Activated T-cell treated with anti-CD3 and anti-CD28 coated beads for 48 hours (primary cell): ENCODE measurements at regions not wholly inside any gene's neighbourhood (a gene's known extent, or its start where the extent isn't known, plus 50 kb on each side); places are given as distances from the start of the nearest gene placed in this dataset.
"Not testable (repeated sequence)": the region's sequence is repeated elsewhere in the genome, so short reads cannot be mapped to it uniquely, and the experiment has no call there.

ENCODE experiments used
- DNase-seq: peaks from one replicate; pipeline ENCODE4 v3.0.0-alpha.2; 2020; ENCODE audit warnings: low read depth

DNA sequence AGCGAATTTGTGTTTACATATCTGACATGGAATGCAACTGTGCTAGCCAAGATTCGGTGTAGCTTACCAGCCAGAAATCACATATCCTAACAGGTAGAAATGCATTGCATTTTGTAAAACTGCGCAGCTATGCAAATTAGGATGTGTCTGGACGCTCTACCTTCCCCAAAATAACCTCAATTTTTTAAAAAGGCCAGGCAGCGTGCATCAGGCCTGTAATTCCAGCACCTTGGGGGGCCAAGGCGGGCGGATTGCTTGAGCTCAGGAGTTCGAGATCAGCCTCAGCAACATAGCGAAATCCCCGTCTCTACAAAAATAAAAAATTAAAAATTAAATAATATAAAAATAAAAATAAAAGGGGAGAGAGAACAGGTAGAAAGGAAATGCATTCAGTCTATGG is 305.0 kb downstream of the TYW1 start:
- DNase-seq = no peak

DNA sequence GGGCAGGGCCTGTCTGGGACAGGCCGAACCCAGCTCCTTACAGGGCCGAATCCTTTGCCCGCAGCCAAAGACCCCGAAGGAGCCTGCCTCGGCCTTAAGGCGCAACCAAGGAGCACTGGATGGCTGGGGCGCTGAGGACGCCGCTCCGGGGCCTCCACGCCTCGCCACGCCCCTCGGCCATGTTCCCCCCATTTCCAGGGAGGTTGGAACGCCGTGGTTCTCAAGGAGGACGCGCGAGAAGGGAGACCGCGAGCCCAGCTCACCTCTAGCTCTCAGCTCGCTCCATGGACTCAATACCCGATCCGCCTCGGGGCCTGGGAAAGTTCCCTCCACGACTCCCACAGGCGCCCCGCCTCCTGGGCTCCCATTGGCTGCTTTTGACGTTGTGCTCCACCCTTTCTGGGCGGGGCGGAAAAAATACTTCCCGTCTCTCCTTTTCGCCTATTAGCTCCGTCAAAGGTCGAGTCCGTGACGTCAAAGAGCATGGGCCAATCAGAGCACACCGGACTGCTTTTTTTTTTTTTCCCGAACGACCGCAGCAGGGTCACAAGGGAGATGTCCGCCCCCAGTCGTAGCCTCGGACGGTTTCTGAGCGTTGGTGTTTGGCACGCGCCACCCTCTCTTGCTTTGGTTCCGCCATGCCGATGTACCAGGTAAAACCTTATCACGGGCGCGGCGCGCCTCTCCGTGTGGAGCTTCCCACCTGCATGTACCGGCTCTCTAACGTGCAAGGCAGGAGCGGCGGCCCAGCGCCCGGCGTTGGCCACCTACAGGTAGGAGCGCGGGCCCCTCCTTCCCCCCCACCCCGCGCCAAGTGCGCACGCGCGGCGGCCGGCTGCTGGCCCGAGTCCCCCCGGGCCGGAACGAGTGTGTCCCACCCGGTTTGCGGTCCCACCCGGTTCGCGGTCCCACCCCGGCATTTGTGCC is 305.7 kb downstream of the TYW1 start:
- DNase-seq = peak; percentile 94

DNA sequence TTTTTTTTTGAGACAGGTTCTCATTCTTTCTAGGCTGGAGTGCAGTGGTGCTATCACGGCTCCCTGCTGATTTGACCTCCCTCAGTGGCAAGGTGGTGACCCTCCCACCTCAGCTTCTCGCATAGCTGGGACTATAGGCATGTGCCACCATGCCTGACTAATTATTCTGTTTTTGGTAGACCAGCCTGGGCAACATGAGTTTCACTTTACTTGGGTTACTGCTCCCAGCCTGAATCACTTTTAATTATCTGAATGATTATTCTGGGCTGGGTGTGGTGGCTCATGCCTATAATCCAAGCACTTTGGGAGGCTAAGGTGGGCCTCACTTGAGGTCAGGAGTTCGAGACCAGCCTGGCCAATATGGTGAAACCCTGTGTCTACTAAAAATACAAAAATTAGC is 308.2 kb downstream of the TYW1 start:
- not testable (repeated sequence) for DNase-seq

DNA sequence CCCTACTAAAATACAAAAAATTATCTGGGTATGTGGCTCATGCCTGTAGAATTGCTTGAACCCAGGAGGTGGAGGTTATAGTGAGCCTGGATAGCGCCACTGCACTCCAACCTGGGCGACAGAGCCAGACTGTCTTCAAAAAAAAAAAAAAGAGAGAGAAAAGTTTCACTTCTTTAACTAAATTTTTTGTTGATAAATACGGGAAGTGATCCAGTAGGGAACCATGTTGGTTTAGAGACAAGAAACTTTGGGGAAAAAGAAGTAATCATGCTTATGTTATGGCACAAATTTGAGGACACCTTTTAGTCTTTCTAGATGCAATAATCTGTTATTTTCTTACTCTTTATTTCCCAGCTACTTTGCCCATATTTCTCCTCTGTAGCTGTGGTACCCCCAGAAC is 309.7 kb downstream of the TYW1 start:
- no peak for DNase-seq

DNA sequence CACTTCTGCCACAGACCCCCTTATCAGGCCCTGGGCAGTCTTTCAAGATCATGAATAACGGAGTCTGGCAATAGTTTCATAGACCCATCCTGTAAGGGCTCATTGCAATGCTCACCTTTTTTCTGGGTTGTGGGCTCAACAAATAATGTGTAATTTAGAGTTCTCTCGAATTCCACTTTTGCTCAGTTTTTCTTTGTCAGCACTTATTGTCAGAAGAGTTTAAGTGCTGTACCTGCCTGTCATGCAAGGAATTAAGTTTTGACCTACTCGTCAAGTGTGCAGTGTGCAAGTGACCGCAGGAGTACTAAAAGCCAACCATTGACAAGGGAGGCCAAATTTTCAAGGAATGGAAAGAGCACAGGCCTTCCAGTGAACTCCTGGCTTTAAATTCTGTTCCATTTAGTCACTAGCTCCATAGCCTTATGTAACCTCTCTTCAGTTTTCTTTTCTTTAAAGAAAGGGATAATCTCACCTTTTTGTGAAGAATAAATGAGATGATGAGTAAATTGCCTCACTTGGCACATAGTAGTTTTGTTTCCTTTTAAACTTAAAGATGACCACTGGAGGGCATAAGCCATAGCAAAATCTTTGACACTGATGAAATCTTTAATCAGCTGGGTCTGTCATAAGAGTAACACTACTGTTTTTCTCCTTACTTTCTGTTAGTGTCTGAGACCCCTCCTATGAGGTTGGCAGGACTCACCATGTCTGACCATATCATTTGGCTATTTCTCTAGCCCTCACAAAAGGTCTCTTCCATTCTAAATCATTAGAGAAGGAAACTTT is 313.3 kb downstream of the TYW1 start:
- DNase-seq = no peak

DNA sequence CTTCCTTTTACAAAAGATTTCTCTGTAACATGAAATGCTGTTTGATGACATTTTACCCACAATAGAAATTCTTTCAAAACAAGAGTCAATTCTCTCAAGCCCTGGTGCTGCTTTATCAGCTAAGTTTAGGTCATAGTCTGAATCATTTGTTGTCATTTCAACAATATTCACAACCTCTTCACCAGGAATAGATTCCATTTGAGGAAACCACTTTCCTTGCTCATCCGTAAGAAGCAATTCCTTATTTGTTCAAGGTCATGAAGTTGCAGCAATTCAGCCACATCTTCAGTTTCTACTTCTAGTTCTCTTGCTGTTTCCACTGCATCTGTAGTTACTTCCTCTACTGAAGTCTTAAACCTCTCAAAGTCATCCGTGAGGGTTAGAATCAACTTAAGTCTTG is 315.3 kb downstream of the TYW1 start:
- DNase-seq = no peak

DNA sequence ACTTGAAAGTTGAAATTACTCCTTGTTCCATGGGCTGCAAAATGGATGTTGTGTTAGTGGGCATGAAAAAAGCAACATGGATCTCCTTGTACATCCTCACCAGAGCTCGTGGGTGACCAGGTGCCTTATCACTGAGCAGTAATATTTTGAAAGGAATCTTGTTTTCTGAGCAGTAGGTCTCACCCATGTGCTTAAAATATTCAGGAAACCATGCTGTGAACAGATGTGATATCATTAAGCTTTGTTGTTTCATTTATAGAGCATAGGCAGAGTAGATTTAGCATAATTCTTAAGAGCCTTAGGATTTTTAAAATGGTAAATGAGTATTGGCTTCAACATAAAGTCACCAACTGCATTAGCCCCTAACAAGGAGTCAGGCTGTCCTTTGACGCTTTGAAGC is 316.6 kb downstream of the TYW1 start:
- DNase-seq = no peak

DNA sequence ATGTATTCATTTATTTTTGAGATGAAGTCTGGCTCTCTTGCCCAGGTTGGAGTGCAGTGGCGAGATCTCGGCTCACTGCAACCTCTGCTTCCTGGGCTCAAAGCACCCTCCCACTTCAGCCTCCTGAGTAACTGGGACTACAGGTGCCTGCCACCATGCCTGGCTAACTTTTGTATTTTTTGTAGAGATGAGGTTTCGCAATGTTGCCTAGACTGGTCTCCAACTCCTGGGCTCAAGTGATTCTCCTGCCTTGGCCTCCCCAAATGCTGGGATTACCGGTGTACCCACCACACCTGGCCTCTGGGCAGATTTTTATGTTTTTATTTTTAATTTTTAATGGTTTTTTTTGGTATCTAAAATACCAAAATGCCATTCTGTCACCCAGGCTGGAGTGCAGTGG is 320.3 kb downstream of the TYW1 start:
- DNase-seq = not testable (repeated sequence)

DNA sequence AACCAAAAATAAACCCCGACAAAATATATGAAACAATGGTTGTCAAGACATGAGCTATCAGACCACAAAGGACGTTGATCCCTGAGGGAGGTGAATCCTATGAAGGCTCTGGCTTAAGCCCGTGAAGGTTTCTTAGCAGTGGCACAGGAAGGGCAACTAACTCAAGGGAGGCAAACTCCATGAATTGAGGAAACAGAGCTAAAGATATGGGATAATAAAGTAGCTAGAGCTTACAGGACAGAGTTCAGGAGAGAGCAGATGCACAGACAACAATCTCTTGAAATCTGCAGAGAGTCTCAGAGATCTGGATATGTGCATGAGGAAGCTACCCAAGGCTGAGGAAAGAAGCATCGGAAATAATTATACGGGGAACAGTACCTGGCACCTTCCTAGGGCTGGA is 331.6 kb downstream of the TYW1 start:
- DNase-seq = not testable (repeated sequence)

DNA sequence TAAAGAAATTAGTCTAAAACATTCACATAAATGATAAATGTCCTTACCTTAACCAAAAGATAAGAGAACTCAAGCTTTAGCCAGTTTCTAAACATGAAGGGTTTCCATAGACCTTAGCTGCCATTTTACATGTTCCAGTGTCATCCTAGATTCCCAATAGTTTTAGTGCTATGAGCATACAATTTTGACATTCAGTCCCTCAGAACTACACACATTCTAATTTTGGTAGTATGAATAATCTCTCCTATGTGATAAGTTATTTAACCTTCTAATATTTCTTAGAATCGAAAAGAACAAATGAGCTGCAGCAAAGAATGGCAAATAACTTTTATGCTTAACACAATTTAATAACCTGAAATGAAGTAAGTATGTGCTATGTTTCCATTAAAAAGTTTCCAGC is 338.5 kb downstream of the TYW1 start:
- DNase-seq = not testable (repeated sequence)

DNA sequence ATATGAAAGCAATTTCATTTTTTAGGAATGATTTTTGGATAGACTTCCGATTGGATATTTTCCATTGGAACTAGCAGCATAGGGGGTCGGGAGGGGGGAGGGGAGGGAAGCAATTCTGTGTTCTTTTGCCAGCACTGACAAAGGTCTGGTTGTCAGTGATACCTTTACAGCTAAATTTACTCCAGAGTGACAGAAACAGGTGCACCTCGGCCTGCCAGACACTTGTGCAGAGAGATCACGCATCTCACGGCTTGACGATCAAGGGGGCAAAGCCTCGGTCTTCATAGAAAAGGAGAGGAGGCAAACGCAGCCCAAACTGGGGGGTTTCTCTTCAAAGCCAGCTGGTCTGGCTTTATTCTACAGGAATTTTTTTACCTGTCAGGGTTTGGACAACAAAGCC is 339.0 kb downstream of the TYW1 start:
- DNase-seq = not testable (repeated sequence)

DNA sequence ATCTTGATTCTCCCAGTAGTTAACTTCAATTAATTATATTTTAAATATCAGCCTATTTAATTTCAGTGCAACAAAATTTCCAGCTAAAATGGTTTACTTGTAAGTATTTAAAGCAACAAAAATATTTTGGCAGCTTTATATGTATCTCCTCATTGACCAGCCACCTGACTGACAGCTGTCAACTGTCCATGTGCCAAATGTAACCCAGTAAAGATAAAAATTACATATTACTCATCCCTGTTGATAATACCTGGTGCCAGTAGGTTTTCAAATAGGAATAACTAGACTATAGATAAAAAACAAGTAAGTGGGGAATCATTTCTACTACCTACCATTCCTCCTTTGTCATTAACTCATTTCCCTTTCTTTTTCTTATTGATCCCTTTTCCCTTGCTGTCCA is 341.9 kb downstream of the TYW1 start:
- DNase-seq = not testable (repeated sequence)

DNA sequence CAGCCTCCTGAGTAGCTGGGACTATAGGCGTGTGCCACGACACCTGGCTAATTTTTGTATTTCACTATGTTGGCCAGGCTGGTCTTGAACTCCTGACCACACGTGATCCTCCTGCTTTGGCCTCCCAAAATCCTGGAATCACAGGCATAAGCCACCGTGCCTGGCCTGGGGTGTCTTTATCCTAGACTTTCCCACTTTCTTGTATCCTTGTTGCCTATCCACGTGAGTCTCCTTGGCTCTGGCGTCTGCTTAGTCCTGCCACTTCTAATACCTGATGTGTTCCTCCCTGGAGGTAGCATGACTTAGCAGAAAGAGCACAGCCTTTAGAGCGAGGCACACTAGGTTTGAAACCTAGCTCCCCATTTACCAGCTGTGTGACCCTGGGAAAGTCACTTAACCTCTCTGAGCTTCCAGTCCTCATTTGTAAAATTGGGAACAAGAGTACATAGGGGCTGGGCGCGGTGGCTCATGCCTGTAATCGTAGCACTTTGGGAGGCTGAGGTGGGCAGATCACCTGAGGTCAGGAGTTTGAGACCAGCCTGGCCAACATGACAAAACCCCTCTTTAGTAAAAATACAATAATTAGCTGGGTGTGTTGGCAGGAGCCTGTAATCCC is 344.6 kb downstream of the TYW1 start:
- no peak for DNase-seq

DNA sequence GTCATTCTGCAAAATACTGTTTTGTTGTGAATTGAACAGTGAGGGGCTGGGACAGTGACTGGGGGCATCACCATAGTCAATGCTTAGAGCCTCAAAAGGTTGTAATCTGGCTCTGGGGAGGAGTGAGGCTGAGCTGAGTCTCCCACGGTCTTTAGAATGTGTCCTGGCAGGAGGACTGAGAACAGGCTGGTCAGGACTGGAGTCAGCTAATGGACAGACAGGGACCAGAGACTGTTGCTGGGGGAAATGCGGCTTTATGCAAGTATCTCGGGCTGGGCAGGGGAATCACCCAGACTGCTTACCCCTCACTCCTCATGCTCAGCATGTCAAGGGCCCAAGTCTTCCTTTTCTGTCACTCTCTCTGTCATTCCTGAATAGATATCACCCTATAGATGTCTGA is 346.5 kb downstream of the TYW1 start:
- DNase-seq = no peak

DNA sequence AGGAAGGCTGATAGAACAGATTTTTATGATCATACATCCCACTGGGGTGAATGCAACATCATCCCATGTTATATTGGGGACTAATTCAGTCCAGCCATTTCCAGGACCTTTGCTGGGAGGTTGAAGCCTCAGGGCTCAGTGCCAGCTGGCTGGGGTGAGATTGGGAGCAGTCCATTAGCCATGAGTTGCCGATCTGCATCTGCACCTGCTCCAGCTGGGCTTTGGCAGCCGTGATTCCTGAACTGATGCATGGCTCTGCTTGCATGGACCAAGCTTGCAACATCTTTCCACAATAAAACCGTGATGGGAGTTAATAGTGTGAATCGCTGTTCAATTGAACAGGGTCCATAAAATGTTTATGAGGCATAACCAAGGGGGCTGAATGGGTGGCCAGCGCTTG is 346.9 kb downstream of the TYW1 start:
- no peak for DNase-seq

DNA sequence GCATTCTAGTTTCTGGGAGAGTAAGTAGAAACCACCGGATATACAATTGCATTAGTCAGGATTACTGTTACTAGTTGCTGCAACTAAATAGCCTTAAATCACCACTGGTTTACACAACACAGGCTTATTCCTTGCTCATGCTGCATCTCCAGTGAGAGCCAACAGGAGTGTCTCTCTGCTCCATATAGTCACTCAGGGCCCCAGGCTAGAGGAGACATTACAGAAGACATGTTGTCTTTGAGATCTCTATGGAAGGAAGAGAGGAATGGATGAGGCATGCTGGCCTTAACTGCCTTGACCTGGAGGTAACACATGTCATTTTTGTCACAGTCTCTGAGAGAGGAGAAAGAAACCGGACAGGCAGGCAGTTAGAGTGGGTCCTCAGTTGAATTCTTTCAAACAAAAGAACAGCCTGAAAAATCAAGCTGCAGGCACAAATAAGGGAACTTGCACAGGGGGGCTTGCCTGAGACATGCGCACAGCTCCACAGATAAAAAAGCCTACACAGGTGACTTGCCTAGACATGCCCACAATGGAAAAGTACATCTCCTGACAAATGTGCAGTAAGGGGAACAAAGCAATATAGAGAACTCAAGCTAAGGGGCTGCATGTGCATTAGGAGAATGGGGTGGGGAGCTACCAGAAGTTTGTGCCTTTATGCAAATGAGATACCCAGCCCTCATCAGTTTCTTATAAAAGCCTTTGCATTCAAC is 348.0 kb downstream of the TYW1 start:
- DNase-seq = no peak

DNA sequence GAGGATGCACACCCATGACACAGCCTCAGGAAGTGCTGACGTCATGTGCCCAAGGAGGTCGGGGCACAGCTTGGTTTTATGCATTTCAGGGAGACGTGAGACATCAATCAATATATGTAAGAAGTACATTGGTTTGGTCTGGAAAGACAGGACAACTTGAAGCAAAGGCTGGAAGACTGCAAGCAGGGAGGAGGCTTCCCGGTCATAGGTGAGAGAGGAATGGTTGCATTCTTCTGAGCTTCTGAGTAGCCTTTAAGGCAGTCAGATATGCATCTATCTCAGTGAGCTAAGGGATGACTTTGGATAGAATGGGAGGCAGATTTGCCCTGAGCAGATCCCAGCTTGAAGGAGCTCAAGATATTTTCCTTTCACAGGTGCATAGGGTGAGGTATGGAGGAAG is 349.5 kb downstream of the TYW1 start:
- DNase-seq = no peak

DNA sequence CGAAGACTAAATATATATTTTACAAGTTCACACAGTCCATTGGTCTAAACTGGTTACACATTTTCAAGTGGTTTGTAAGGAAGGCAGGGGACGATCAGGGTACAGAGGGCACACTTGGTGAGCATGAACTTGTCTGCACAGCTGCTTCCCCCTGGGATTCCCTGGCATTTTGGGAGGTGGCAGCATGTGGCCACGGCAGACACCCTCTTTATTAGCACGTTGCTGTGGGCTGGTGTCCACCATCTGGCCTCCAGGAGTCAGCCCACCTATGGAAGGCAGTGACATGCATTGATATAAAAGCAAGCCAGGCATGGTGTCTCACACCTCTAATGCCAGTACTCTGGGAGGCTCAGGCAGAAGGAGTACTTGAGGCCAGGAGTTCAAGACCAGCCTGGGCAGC is 350.2 kb downstream of the TYW1 start:
- DNase-seq = no peak

DNA sequence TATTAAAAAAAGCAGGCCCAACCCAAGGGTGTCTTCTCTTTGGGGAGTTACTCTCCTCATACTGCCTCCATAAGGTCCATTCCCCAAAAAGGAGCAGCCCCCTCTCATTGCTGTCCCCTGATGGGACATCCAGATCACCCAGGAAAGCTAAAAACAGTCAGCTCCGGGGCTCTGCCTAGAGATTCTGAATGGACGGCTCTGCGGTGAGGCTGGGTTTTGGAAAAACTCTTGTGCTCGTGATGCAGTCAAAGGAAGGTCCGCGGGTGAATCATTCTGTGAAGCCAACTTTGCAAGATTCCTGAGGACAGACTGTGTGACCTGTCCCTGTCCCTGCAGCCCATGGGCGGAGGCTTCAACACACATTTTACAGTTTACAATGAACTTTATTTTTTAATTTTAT is 351.5 kb downstream of the TYW1 start:
- DNase-seq = no peak

DNA sequence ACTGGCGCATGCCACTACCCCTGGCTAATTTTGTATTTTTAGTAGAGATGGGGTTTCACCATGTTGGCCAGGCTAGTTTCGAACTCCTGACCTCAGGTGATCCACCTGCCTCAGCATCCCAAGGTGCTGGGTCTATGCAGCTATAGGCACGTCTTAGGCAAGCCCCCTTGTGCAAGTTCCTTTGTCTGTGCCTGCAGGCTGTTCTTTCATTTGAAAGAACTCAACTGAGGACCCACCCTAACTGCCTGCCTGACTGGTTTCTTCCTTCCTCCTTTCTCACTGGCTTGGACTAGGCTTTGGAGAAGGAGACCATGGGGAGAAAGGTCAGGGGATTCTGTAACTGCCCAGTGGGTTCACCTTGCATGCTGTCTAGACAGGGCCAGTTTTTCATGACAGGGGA is 361.0 kb downstream of the TYW1 start:
- DNase-seq = not testable (repeated sequence)

DNA sequence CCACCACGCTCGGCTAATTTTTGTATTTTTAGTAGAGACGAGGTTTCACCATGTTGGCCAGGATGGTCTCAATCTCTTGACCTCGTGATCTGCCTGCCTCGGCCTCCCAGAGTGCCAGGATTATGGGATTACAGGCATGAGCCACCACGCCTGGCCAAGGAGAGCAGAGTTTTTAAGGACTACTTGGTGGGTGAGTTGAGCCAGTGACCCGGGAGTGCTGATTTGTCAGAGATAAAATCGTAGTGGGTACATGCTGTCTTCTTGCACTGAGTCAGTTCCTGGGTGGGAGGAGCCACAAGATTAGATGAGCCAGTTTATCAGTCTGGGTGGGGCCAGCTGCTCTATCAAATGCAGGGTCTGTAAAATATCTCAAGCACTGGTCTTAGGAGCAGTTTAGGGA is 361.7 kb downstream of the TYW1 start:
- DNase-seq = not testable (repeated sequence)

DNA sequence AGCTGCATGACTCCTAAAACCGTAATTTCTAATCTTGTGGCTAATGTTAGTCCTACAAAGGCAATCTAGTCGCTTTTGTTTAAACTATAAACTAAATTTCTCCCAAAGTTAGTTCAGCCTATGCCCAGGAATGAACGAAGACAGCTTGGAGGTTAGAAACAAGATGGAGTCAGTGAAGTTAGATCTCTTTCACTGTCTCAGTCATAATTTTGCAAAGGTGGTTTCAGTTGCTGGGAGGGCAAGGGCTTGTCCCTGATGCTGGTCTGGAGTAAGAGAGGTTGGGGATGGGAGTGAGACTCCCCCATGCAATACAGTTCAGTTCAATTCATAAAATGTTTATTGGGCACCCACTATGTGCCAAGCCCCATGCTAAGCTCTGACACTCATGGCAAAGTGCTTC is 362.1 kb downstream of the TYW1 start:
- not testable (repeated sequence) for DNase-seq
